Peyer's patch (tissue), 4 donors: ENCODE measurements at regions not wholly inside any gene's neighbourhood (a gene's known extent, or its start where the extent isn't known, plus 50 kb on each side); places are given as distances from the start of the nearest gene placed in this dataset.
"Not testable (repeated sequence)": the region's sequence is repeated elsewhere in the genome, so short reads cannot be mapped to it uniquely, and the experiment has no call there.

ENCODE experiments used
- DNase-seq, 3 donors: peaks; one replicate each; pipeline ENCODE4 v3.0.0-alpha.2; 2017 to 2019
- H3K27ac ChIP-seq, 4 donors: fragments of 200-600 bp; sonication (generic); one replicate each; pipeline ENCODE4 v1.5.1; 2016 to 2019
- H3K27me3 ChIP-seq, 2 donors: fragments of 200-600 bp; sonication (generic); one replicate each; pipeline ENCODE4 v1.5.1; 2019
- H3K36me3 ChIP-seq, 3 donors: fragments of 200-600 bp; sonication (generic); one replicate each; pipeline ENCODE4 v1.5.1; 2016 to 2019
- H3K4me1 ChIP-seq, 4 donors: fragments of 200-600 bp; sonication (generic); one replicate each; pipeline ENCODE4 v1.5.1; 2016 to 2019
- H3K4me3 ChIP-seq, 4 donors: fragments of 200-600 bp; sonication (generic); 1 replicate in 3 of 4; 2 replicates in 1 of 4; pipeline ENCODE4 v1.5.1; 2016 to 2019; ENCODE audit warnings: mild to moderate bottlenecking in 1 of 4
- H3K9me3 ChIP-seq, 4 donors: fragments of 200-600 bp; sonication (generic); one replicate each; pipeline ENCODE4 v1.5.1; 2016 to 2019; ENCODE audit warnings: mild to moderate bottlenecking in 1 of 4
- CTCF ChIP-seq, 6 experiments: fragments of 450-650 bp in 4 of 6; fragments of 200-600 bp in 2 of 6; sonication (generic) in 1 of 6; IDR thresholded peaks; one replicate each; pipeline ENCODE4 v1.5.1; 2017 to 2019; ENCODE audit warnings: antibody characterized with exemption in 6 of 6, mild to moderate bottlenecking in 3 of 6, moderate library complexity in 1 of 6
- POLR2A ChIP-seq, 2 donors: fragments of 450-650 bp; IDR thresholded peaks; one replicate each; pipeline ENCODE4 v1.5.1; 2017; ENCODE audit warnings: antibody characterized with exemption in 2 of 2, mild to moderate bottlenecking in 2 of 2, moderate library complexity in 2 of 2

DNA sequence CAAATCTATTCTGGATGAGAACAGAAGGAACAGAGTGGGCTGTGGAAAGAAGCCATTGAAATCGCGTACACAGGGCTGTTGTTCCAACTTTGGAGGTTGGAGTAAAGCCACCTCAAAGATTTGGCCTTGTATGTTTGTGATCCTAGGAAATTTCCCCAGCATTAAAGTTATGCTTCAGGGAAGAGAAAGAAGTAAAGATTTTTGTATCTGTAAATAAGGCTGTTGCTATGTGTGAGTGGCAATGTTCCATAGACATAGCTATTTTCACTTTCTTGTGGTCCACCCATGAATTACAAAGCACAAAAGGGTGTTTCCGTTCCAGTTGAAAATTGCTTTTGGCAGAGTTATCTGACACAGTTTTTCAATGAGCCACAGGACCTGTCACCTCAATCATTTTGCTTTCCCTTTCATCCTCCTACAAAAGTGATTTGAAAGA lies 321.3 kb downstream of the TFAP2B start:
- H3K36me3 ChIP-seq: no peaks in the 10 kb centered on the region
- no peaks in the 10 kb centered on the region for H3K27me3 ChIP-seq
- no peak overlapping the region for H3K27ac ChIP-seq
- no peak for DNase-seq
- no peak for TF ChIP-seq CTCF (IDR thresholded peaks at IDR 0.05)
- no peak for TF ChIP-seq POLR2A (IDR thresholded peaks at IDR 0.05)
- no peaks in the 10 kb centered on the region for H3K4me1 ChIP-seq
- no peak overlapping the region for H3K4me3 ChIP-seq
- no peaks in the 10 kb centered on the region for H3K9me3 ChIP-seq

GRCh38 chr6:51141080-51141479 lies 322.4 kb downstream of the TFAP2B start:
- H3K27ac ChIP-seq: no peak overlapping the region
- H3K36me3 ChIP-seq: no peaks in the 10 kb centered on the region
- no peak overlapping the region for H3K4me3 ChIP-seq
- no peaks in the 10 kb centered on the region for H3K27me3 ChIP-seq
- H3K9me3 ChIP-seq: no peaks in the 10 kb centered on the region
- no peak for DNase-seq
- TF ChIP-seq CTCF (IDR thresholded peaks at IDR 0.05): no peak
- no peak for TF ChIP-seq POLR2A (IDR thresholded peaks at IDR 0.05)
- H3K4me1 ChIP-seq: no peaks in the 10 kb centered on the region

- Histone ChIP-seq H3K27me3 (no peaks in the 10 kb centered on the region), H3K4me3 (no peak overlapping the region), H3K27ac (no peak overlapping the region), H3K36me3 (no peaks in the 10 kb centered on the region), H3K4me1 (no peaks in the 10 kb centered on the region), H3K9me3 (no peaks in the 10 kb centered on the region)
- DNase-seq: no peak
- TF ChIP-seq CTCF (IDR thresholded peaks at IDR 0.05): no peak
- no peak for TF ChIP-seq POLR2A (IDR thresholded peaks at IDR 0.05)
Observed at GRCh38 chr6:51147756-51148155, 329.1 kb downstream of the TFAP2B start.

GRCh38 chr6:51152594-51152993 lies 333.9 kb downstream of the TFAP2B start:
- Histone ChIP-seq H3K36me3 (no peaks in the 10 kb centered on the region), H3K9me3 (no peaks in the 10 kb centered on the region), H3K27me3 (no peaks in the 10 kb centered on the region), H3K27ac (no peak overlapping the region), H3K4me3 (no peak overlapping the region), H3K4me1 (no peaks in the 10 kb centered on the region)
- TF ChIP-seq CTCF (IDR thresholded peaks at IDR 0.05): no peak
- TF ChIP-seq POLR2A (IDR thresholded peaks at IDR 0.05): no peak
- no peak for DNase-seq

DNA sequence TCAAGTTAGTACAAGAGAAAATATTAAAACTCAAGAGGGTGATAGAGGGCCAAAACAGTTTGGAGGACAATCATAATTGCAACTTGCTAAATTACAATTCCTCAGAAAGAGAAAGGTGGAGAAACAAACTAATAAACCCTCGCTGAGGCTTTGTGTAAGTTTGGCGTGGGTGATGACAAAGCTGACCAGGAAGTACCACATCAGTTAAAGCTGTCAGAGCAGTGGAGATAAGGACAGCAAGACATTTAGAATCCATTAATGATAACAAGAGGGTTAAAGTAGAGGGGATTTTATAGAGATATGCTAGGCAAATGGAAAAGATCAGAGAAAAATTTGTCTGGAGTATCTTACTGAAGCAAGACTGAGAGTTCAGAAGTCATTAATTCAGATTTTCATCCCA lies 334.4 kb downstream of the TFAP2B start:
- DNase-seq: no peak
- Histone ChIP-seq H3K9me3 (no peaks in the 10 kb centered on the region), H3K27ac (no peak overlapping the region), H3K36me3 (no peaks in the 10 kb centered on the region), H3K4me3 (no peak overlapping the region), H3K4me1 (no peaks in the 10 kb centered on the region), H3K27me3 (no peaks in the 10 kb centered on the region)
- TF ChIP-seq CTCF (IDR thresholded peaks at IDR 0.05) (no peak), POLR2A (IDR thresholded peaks at IDR 0.05) (no peak)

DNA sequence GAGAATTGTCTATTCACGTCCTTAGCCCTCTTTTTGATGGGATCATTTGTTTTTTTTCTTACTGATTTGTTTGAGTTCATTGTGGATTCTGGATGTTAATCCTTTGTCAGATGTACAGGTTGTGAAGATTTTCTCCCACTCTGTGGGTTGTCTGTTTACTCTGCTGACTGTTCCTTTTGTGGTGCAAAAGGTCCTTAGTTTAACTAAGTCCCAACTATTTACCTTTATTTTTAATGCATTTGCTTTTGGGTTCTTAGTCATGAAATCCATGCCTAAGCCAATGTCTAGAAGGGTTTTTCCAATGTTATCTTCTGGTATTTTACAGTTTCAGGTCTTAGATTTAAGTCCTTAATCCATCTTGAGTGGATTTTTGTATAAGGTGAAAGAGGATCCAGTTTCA lies 336.3 kb downstream of the TFAP2B start:
- not testable (repeated sequence) for H3K27me3 ChIP-seq, H3K27ac ChIP-seq, H3K4me3 ChIP-seq, H3K9me3 ChIP-seq, H3K36me3 ChIP-seq, H3K4me1 ChIP-seq, DNase-seq

DNA sequence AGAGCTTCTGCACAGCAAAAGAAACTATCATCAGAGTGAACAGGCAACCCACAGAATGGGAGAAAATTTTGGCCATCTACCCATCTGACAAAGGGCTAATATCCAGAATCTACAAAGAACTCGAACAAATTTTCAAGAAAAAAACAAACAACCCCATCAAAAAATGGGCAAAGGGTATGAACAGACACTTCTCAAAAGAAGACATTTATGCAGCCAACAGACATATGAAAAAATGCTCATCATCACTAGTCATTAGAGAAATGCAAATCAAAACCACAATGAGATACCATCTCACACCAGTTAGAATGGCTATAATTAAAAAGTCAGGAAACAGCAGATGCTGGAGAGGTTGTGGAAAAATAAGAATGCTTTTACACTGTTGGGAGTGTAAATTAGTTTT lies 340.6 kb downstream of the TFAP2B start:
- H3K27ac ChIP-seq, H3K4me1 ChIP-seq, H3K9me3 ChIP-seq, H3K4me3 ChIP-seq, H3K36me3 ChIP-seq, DNase-seq, H3K27me3 ChIP-seq: not testable (repeated sequence)
